GM12878 (cell line): ENCODE measurements at regions not wholly inside any gene's neighbourhood (a gene's known extent, or its start where the extent isn't known, plus 50 kb on each side); places are given as distances from the start of the nearest gene placed in this dataset.

Source experiments
- CHD2 ChIP-seq: IDR thresholded peaks from 2 replicates; pipeline ENCODE4 v1.6.1; 2011; ENCODE audit warnings: low read depth, low read length, improper control_type of control experiment, borderline replicate concordance
- TF ChIP-seq, protein P1 (sequence below), 3 experiments: IDR thresholded peaks in 2 of 3; conservative IDR thresholded peaks in 1 of 3; 2 replicates each; pipeline ENCODE4 v1.5.1; 2011; ENCODE audit warnings: low read depth in 3 of 3, low read length in 3 of 3, mild to moderate bottlenecking in 3 of 3, control low read depth in 2 of 3, moderate library complexity in 2 of 3, inconsistent platforms in 1 of 3, mixed read lengths in 1 of 3; ENCODE audit not compliant: control insufficient read depth in 2 of 3, insufficient read depth in 1 of 3; ENCODE audit errors: extremely low read depth in 1 of 3

DNA sequence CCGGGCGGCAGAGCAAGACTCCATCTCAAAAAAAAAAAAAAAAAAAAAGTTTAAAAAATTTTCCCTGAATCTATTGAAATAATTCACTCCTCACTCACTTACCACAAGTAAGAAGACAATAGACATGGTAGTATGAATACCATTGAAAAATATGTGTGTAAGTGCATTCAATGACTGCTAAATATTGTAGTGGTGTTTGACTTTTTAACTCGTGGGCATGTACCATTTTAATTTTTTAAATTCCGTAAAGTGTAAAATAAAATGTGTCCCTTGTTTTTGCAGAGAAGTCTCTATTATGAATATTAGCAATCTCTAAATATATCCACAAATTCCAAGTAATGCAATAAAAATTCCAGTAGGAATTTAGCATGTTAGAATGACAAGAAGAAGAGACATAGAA is 134.1 kb downstream of the COPS8 start:
- TF ChIP-seq, protein P1, sequence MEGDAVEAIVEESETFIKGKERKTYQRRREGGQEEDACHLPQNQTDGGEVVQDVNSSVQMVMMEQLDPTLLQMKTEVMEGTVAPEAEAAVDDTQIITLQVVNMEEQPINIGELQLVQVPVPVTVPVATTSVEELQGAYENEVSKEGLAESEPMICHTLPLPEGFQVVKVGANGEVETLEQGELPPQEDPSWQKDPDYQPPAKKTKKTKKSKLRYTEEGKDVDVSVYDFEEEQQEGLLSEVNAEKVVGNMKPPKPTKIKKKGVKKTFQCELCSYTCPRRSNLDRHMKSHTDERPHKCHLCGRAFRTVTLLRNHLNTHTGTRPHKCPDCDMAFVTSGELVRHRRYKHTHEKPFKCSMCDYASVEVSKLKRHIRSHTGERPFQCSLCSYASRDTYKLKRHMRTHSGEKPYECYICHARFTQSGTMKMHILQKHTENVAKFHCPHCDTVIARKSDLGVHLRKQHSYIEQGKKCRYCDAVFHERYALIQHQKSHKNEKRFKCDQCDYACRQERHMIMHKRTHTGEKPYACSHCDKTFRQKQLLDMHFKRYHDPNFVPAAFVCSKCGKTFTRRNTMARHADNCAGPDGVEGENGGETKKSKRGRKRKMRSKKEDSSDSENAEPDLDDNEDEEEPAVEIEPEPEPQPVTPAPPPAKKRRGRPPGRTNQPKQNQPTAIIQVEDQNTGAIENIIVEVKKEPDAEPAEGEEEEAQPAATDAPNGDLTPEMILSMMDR (IDR thresholded peaks at IDR 0.05 in 2 of 3, conservative IDR thresholded peaks at IDR 0.05 in 1 of 3; ENCODE audit: control insufficient read depth in 2 of 3, extremely low read depth in 1 of 3, insufficient read depth in 1 of 3, low read depth in 3 of 3, low read length in 3 of 3): no peak
- TF ChIP-seq CHD2: no peak
